HG02981 (cell line): ENCODE measurements at regions not wholly inside any gene's neighbourhood (a gene's known extent, or its start where the extent isn't known, plus 50 kb on each side); places are given as distances from the start of the nearest gene placed in this dataset.
A peak's percentile ranks its signal among the peaks of the same experiment; 100 is the strongest.

Experiments
- ATAC-seq: cut with Tn5 transposase; IDR thresholded peaks from one replicate; pipeline ENCODE4 v1.9.1; 2021; ENCODE audit warnings: mild to moderate bottlenecking, moderate library complexity; ENCODE audit not compliant: unreplicated experiment

- no peak for ATAC-seq
Measured at GRCh38 chr2:12381543-12382325, 335.0 kb upstream of the TRIB2 start.

GRCh38 chr2:12382366-12382765 lies 334.4 kb upstream of the TRIB2 start:
- no peak for ATAC-seq

- ATAC-seq = no peak
Measured at GRCh38 chr2:12389344-12390045, 327.2 kb upstream of the TRIB2 start.

GRCh38 chr2:12391116-12391515 lies 325.6 kb upstream of the TRIB2 start:
- no peak for ATAC-seq

- ATAC-seq = no peak
Measured at GRCh38 chr2:12396699-12397098, 320.0 kb upstream of the TRIB2 start.

- no peak for ATAC-seq
Measured at GRCh38 chr2:12397854-12398253, 318.9 kb upstream of the TRIB2 start.

GRCh38 chr2:12399240-12399639 lies 317.5 kb upstream of the TRIB2 start:
- no peak for ATAC-seq

GRCh38 chr2:12400543-12400942 lies 316.2 kb upstream of the TRIB2 start:
- ATAC-seq = no peak

- no peak for ATAC-seq
Measured at GRCh38 chr2:12402440-12403139, 314.1 kb upstream of the TRIB2 start.

GRCh38 chr2:12404497-12404896 lies 312.2 kb upstream of the TRIB2 start:
- no peak for ATAC-seq

GRCh38 chr2:12407160-12407559 lies 309.6 kb upstream of the TRIB2 start:
- no peak for ATAC-seq

- ATAC-seq = peak; percentile 98
Measured at GRCh38 chr2:12412898-12413305, 303.8 kb upstream of the TRIB2 start.

- ATAC-seq = no peak
Measured at GRCh38 chr2:12415536-12415935, 301.2 kb upstream of the TRIB2 start.

GRCh38 chr2:12416600-12416999 lies 300.1 kb upstream of the TRIB2 start:
- no peak for ATAC-seq

GRCh38 chr2:12417786-12418185 lies 298.9 kb upstream of the TRIB2 start:
- no peak for ATAC-seq

- ATAC-seq = no peak
Measured at GRCh38 chr2:12419803-12420202, 296.9 kb upstream of the TRIB2 start.

- no peak for ATAC-seq
Measured at GRCh38 chr2:12421046-12421445, 295.7 kb upstream of the TRIB2 start.

- no peak for ATAC-seq
Measured at GRCh38 chr2:12424219-12424618, 292.5 kb upstream of the TRIB2 start.

- no peak for ATAC-seq
Measured at GRCh38 chr2:12424809-12425208, 291.9 kb upstream of the TRIB2 start.

GRCh38 chr2:12428324-12428723 lies 288.4 kb upstream of the TRIB2 start:
- no peak for ATAC-seq

GRCh38 chr2:12428786-12429185 lies 287.9 kb upstream of the TRIB2 start:
- ATAC-seq = no peak
